ENCODE measurements at regions not wholly inside any gene's neighbourhood (a gene's known extent, or its start where the extent isn't known, plus 50 kb on each side); places are given as distances from the start of the nearest gene placed in this dataset.

- DNase-seq (ENCODE audit: low spot score) = no peak
Observed at GRCh38 chr2:128490881-128491691, 172.4 kb upstream of the HS6ST1 start.

- no peak for DNase-seq (ENCODE audit: low spot score)
Observed at GRCh38 chr2:128491692-128492244, 173.1 kb upstream of the HS6ST1 start.

GRCh38 chr2:128492966-128493811 is 174.5 kb upstream of the HS6ST1 start:
- no peak for DNase-seq (ENCODE audit: low spot score)

GRCh38 chr2:128493880-128494279 is 175.2 kb upstream of the HS6ST1 start:
- no peak for DNase-seq (ENCODE audit: low spot score)

GRCh38 chr2:128494307-128494639 is 175.6 kb upstream of the HS6ST1 start:
- no peak for DNase-seq (ENCODE audit: low spot score)

GRCh38 chr2:128494640-128495321 is 176.1 kb upstream of the HS6ST1 start:
- no peak for DNase-seq (ENCODE audit: low spot score)

- no peak for DNase-seq (ENCODE audit: low spot score)
Observed at GRCh38 chr2:128495996-128496547, 177.4 kb upstream of the HS6ST1 start.

- no peak for DNase-seq (ENCODE audit: low spot score)
Observed at GRCh38 chr2:128496700-128497099, 178.0 kb upstream of the HS6ST1 start.

- DNase-seq (ENCODE audit: low spot score) = no peak
Observed at GRCh38 chr2:128497461-128497860, 178.8 kb upstream of the HS6ST1 start.

- DNase-seq (ENCODE audit: low spot score) = no peak
Observed at GRCh38 chr2:128498086-128498485, 179.4 kb upstream of the HS6ST1 start.

GRCh38 chr2:128498589-128498988 is 179.9 kb upstream of the HS6ST1 start:
- DNase-seq (ENCODE audit: low spot score) = no peak

- no peak for DNase-seq (ENCODE audit: low spot score)
Observed at GRCh38 chr2:128499367-128500137, 180.9 kb upstream of the HS6ST1 start.

- DNase-seq (ENCODE audit: low spot score) = no peak
Observed at GRCh38 chr2:128500138-128500800, 181.6 kb upstream of the HS6ST1 start.

GRCh38 chr2:128501006-128501690 is 182.5 kb upstream of the HS6ST1 start:
- DNase-seq (ENCODE audit: low spot score) = no peak

- DNase-seq (ENCODE audit: low spot score) = no peak
Observed at GRCh38 chr2:128501700-128502099, 183.0 kb upstream of the HS6ST1 start.

GRCh38 chr2:128502200-128502599 is 183.5 kb upstream of the HS6ST1 start:
- DNase-seq (ENCODE audit: low spot score) = no peak

GRCh38 chr2:128502638-128503246 is 184.1 kb upstream of the HS6ST1 start:
- no peak for DNase-seq (ENCODE audit: low spot score)

- no peak for DNase-seq (ENCODE audit: low spot score)
Observed at GRCh38 chr2:128503399-128504245, 185.0 kb upstream of the HS6ST1 start.
